ENCODE measurements at regions not wholly inside any gene's neighbourhood (a gene's known extent, or its start where the extent isn't known, plus 50 kb on each side); places are given as distances from the start of the nearest gene placed in this dataset.

- no peak for DNase-seq (ENCODE audit: low read depth)
These were observed 208.6 kb downstream of the CMPK2 start for GRCh38 chr2:6657136-6657535.

- no peak for DNase-seq (ENCODE audit: low read depth)
These were observed 207.9 kb downstream of the CMPK2 start for GRCh38 chr2:6657855-6658254.

GRCh38 chr2:6664332-6665061 is 201.2 kb downstream of the CMPK2 start:
- no peak for DNase-seq (ENCODE audit: low read depth)

DNA sequence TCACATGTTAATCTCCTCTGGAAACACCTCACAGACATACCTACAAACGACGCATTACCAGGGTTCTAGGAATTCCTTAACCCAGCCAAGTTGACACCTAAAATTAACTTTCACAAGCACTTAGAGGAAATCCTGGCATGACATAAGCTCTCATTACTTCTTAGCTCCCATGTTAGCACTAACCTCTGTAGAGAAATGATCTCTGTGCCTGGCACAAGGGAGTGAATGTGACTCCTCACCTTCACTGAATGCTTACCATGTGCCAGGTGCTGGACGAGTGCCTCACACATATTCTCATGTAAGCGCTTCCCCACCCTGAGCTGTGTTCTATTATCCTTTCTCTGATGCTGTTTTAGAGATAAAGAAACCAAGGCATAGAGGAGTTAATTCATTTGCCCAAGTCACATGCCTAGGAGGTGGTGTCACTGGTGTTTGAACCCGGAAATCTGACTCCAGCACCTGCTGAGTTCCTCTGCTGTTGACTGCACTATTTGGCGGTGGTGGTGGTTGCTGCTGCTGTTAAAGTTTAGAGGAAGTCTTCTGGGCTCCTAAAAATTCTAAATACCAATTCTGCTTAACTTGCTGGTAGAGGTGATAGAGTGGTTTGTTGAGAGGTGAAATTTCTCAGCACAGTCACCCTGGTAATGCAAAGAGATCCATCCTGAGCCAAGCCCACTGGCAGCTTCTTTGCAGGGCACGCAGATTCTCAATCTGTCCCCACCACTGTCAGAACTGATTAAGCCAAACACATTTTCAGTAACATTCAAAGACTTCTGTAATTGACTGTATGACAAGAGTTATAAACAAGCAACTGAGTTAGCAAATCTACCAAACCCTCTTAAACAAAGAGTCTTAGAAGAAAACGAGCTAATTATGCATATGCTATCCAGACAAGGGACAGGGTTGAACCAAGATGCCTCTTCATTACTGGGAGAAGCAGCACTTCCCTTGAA is 200.3 kb downstream of the CMPK2 start:
- DNase-seq (ENCODE audit: low read depth): no peak

GRCh38 chr2:6667326-6667725 is 198.4 kb downstream of the CMPK2 start:
- DNase-seq (ENCODE audit: low read depth): no peak

DNA sequence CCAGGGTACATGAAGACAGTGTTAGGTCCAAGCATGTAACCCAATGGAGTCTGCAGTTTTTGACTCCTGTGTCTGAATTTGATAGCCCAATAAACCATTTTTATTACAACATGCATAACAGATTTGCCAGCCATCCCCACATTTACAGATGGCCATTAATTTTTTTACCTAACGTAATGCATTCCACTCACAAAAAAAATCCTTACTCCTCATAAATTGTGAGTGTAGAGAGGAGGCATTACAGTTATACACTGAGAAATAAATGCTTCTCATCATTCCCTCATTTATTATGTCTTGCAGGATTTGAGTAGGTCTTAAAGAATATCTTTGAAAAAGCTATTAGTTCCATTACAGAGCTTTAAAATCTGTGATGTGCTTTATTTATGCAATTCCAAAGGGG is 193.8 kb downstream of the CMPK2 start:
- no peak for DNase-seq (ENCODE audit: low read depth)

GRCh38 chr2:6674381-6674780 is 191.3 kb downstream of the CMPK2 start:
- DNase-seq (ENCODE audit: low read depth): no peak

DNA sequence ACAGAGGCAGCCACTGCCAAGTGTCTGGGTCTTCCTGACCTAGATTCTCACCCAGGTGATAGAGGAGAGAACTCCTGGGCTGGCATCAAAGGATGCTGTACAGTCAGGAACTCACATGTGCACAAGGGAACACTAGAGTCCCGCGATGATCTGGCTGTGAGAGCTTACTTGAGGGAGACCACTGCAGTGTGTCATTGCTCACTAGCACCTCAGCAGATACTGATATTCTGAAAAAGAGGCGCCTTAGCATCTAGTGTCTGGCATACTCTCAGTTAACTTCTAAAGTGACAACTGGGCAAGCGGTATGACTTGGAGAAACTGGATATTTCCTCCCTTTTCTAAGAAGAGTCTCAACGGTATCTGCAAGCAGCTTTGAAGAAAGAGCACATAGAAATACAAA is 189.9 kb downstream of the CMPK2 start:
- DNase-seq (ENCODE audit: low read depth): no peak

DNA sequence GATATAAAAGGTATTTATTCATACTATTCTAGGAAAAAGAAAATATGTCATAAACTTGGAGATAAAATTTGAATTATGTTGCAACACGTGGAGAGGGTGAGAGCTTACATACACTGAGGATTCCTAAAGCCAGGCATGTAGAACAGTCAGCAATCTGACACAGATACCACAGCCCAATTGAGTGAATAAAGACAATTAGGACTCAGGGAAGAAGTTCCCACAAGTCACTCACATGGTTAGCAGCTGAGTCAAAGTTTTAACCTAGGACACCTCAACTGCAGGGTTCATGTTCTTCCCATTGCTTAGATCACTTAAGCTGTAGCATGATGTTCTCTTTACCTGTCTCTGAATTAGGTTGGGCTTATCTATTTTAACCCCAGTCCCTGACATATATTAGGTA is 189.5 kb downstream of the CMPK2 start:
- peak; percentile 4 for DNase-seq (ENCODE audit: low read depth)

GRCh38 chr2:6676776-6677175 is 188.9 kb downstream of the CMPK2 start:
- DNase-seq (ENCODE audit: low read depth): no peak

GRCh38 chr2:6679471-6679870 is 186.2 kb downstream of the CMPK2 start:
- no peak for DNase-seq (ENCODE audit: low read depth)

GRCh38 chr2:6683516-6683915 is 182.2 kb downstream of the CMPK2 start:
- DNase-seq (ENCODE audit: low read depth): no peak

GRCh38 chr2:6685447-6685846 is 180.3 kb downstream of the CMPK2 start:
- DNase-seq (ENCODE audit: low read depth): no peak

DNA sequence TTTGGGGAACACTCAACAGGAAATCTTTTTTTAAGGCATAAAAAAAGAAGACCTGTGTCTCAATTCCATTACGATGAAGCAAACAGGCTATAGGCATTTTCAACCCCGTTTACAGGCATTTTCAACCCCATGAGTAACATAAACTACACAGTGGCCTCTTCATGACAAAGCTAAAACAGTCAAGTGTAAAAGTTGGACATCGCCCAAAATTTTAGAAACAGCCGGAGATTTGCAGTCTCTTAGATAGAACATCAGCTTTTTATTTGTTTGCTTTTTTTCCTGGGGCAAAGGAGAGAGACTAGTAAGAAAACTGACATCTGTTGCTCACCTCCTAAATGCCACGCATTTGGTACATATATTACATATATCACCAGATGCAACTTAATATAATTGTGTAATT is 173.7 kb downstream of the CMPK2 start:
- no peak for DNase-seq (ENCODE audit: low read depth)

DNA sequence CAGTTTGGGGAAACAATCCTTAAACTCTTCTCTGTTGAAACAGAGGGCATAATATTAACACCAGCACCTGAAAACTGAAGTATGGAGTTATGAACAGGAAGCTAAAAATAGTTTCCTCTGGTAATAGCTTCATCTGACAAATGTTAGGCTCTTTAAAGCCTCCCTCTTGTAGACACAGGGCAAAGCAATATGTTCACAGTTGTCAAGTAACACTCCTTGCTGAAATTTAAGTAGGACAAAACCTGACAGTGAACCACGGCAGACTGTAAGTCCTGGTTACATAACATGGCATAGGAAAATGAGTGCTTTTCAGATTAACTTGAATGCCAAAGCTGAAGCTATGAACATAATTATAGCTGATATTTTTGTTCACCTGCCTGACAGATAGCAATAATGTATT is 172.9 kb downstream of the CMPK2 start:
- no peak for DNase-seq (ENCODE audit: low read depth)

- DNase-seq (ENCODE audit: low read depth): no peak
These were observed 171.2 kb downstream of the CMPK2 start for GRCh38 chr2:6694555-6694954.

DNA sequence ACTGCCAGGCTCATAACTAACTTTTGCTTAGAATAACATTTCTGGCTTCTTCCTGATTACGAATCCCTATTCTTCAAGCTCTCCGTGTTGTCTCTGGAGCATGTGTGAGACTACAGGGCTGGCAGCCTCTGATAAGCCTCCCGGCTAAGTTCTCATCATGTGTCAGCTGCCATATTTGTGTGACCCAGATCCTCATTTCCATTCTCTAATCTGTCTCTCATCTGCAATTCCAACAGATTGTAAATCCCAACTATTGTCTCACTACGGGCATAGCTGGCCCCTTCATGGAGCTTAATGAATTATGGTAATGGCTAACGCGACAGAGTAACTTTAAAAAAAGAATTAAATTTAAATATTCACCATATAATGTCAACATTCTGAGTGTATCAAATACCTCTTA is 165.4 kb downstream of the CMPK2 start:
- no peak for DNase-seq (ENCODE audit: low read depth)

GRCh38 chr2:6704077-6704476 is 161.6 kb downstream of the CMPK2 start:
- no peak for DNase-seq (ENCODE audit: low read depth)

GRCh38 chr2:6721395-6721794 is 144.3 kb downstream of the CMPK2 start:
- no peak for DNase-seq (ENCODE audit: low read depth)

DNA sequence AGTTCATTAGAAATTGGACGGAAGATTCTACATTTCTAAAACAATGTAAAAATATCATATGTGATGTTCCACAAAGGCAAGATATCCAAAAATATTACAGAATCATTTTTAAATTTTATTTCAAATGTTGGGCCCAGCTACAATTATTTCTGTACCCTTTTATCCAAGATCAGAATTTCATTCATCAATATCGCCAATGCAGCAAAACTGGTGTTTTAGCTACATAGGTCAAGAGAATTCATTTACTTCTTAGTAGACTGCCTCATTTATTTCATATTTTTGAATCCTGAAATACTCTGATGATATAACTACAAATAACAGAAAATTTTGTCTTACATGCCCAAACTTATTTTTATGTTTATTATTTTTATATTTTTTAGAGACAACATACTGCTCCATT is 143.1 kb downstream of the CMPK2 start:
- DNase-seq (ENCODE audit: low read depth): no peak

DNA sequence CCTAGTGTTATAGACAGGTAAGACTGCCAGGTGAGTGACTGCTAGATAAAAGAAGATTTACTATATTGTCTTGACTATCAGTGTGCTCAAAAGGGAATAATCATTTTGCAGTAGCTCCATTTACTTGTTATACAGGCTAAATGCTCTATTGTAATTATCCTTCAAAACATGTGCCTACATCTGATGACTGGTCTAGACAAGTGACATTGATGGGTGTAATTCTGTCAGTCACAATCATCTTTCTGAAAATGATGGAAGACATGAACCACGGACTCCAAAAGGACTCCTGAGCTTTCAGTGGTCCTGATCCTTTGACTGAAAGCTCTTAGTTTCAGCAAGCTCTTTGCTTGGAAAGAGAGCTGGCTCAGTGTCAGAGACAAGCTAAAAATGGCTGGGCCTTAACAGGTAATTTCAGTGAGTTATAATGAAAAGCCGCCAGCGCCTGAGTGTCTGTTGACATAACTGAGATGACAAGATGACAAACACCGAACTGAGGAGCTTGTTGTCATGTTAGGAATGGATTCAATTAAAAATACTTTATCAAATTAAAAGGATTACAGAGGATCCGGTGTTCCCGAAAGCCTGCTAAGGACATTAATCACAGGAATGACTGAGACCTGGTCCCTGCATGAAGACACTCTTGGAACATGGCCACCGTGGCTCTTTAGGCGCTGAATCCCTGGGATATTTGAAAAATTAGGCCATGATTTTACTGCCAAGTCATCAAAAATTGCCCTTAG is 141.7 kb downstream of the CMPK2 start:
- DNase-seq (ENCODE audit: low read depth): no peak

- DNase-seq (ENCODE audit: low read depth): no peak
These were observed 141.0 kb downstream of the CMPK2 start for GRCh38 chr2:6724605-6725140.
